HG03025 (cell line): ENCODE measurements at regions not wholly inside any gene's neighbourhood (a gene's known extent, or its start where the extent isn't known, plus 50 kb on each side); places are given as distances from the start of the nearest gene placed in this dataset.

ENCODE experiments used
- ATAC-seq: cut with Tn5 transposase; IDR thresholded peaks from one replicate; pipeline ENCODE4 v1.9.1; 2021; ENCODE audit warnings: mild to moderate bottlenecking, moderate library complexity; ENCODE audit not compliant: unreplicated experiment, low FRiP score

DNA sequence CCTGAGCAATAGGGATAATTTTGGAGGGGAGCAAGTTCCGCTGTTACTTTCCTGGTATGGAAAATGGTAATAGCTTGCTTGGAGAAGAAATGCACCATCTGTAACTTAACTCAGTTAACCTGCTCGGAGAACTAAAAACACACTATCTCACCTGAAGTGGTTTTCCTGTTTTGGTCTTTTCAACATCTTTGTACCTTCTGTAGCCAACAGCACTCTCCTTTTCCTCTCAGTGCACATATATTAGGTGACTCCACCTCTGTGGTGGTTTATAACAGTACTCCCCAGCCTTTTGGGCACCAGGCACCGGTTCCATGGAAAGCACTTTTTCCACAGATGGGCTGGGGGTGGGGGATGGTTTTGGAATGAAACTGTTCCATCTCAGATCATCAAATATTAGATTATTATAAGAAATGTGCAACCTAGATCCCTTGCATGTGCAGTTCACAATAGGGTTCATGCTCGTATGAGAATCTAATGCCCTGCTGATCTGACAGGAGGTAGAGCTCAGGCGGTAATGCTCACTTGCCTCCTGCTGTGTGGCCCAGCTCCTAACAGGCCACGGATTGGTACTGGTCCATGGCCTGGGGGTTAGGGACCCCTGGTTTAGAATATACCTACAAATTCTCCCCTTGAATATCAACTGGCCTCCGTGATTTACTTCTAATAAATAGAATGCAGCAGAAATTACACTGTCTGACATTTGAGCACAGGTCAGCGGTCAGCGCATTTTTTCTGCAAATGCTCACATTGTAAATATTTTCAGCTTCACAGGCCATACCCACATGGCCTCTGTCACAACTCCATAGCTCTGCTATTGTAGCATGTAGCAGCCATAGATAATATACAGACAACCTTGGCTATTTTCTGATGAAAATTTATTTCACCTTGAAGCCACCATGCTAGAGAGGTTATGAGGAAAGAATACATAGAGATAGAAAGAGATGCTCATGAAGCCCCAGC, 83.8 kb upstream of the SUCLG2 start:
- ATAC-seq = no peak

DNA sequence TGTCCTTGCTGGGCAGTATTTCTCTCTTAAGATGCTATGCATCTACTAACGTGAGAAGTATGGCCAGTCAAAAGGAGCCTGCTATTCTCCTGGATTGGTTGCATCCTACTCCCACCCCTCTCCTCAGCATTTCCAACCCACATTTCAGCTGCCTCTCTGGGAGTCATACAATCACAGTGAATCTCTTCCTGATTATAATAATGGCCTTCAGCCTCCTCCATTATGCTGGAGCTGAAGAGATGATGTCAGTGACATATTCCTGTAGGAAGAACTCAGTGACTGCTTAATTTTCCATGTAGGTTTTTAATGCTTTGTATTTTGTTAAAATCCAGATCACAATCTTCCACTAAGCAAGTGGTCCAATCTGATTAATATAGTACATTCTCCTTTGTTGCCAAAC, 82.7 kb upstream of the SUCLG2 start:
- ATAC-seq = no peak

- ATAC-seq = no peak
Measured at GRCh38 chr3:67733269-67733950, 79.0 kb upstream of the SUCLG2 start.

DNA sequence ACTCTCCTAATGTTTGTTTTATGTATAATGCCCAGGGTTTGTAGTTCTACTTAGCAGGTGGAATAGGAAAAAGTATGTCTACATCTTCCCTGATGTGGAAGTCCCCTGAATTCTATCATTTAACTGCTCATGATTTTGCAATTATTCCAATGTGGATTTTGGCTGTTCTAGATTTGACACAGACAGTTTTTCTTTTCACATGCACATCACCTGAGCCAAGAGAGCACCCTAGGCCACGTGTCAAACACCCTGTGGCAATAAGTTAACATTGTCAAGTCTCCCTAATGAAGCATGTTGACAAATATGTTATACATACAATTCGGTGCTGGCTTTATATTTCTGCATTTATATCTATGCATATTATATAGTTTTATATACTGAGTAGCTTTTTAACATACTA, 70.0 kb upstream of the SUCLG2 start:
- ATAC-seq = no peak

- no peak for ATAC-seq
Measured at GRCh38 chr3:67723863-67724262, 69.5 kb upstream of the SUCLG2 start.

- ATAC-seq = no peak
Measured at GRCh38 chr3:67719333-67719732, 64.9 kb upstream of the SUCLG2 start.

DNA sequence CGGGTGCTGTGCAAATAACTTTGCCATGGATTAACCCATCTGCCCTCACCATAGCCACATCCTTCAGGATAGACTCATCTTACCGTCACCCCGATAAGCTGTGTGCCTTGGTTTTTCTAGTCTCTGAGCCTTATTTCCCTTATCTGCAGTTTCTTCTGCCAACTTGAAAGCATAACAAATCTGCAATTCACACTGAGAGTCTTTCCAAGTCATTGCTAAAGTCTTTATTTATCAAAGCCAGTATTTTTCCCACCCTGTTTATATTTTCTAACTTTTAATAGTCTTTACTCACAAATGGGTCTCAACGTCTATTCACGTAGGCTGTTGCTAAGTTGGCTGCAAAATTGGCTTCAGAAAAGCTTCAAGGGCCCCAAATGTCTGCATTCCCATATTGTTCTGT, 61.6 kb upstream of the SUCLG2 start:
- no peak for ATAC-seq

GRCh38 chr3:67713764-67714469, 59.5 kb upstream of the SUCLG2 start:
- no peak for ATAC-seq

DNA sequence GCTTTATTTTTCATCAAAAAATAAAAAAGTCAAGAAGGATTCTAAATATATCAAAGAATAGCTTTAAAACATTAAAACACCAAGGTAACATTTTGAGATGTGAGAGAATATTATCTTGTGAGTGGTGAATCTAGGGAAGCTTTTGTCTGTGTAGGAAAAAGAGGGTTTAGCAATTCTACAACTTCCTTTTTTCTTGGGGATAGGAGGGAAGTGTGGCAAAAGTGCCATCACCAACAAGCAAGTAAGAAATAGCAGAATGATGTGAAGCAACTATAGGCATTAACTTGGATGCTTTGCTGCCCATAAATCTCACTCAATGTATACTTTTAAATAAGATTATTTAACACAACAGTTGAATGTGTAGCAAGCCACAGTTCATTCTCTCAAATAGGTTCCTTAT, 57.8 kb upstream of the SUCLG2 start:
- ATAC-seq = no peak

- ATAC-seq = no peak
Measured at GRCh38 chr3:67710396-67710795, 56.0 kb upstream of the SUCLG2 start.

- no peak for ATAC-seq
Measured at GRCh38 chr3:67706934-67707333, 52.5 kb upstream of the SUCLG2 start.

GRCh38 chr3:67704322-67704721, 49.9 kb upstream of the SUCLG2 start:
- ATAC-seq = no peak
